NOMO-1 (cell line): ENCODE measurements at regions not wholly inside any gene's neighbourhood (a gene's known extent, or its start where the extent isn't known, plus 50 kb on each side); places are given as distances from the start of the nearest gene placed in this dataset.
"Not testable (repeated sequence)": the region's sequence is repeated elsewhere in the genome, so short reads cannot be mapped to it uniquely, and the experiment has no call there.

Source experiments
- DNase-seq, 2 experiments: peaks; one replicate each; lab custom pipeline; 2025; ENCODE audit not compliant: unreplicated experiment in 2 of 2; lab: John Stamatoyannopoulos, UW

GRCh38 chr11:91563176-91563575 lies 661.4 kb upstream of the FAT3 start:
- no peak for DNase-seq

- no peak for DNase-seq
These were observed 664.2 kb upstream of the FAT3 start for GRCh38 chr11:91560434-91560833.

GRCh38 chr11:91538065-91538464 lies 686.6 kb upstream of the FAT3 start:
- DNase-seq = no peak

GRCh38 chr11:91536366-91536765 lies 688.3 kb upstream of the FAT3 start:
- no peak for DNase-seq

- no peak for DNase-seq
These were observed 695.7 kb upstream of the FAT3 start for GRCh38 chr11:91528965-91529364.

- DNase-seq = no peak
These were observed 697.1 kb upstream of the FAT3 start for GRCh38 chr11:91527380-91528030.

- DNase-seq = no peak
These were observed 710.9 kb upstream of the FAT3 start for GRCh38 chr11:91513734-91514133.

GRCh38 chr11:91497847-91498246 lies 726.8 kb upstream of the FAT3 start:
- no peak for DNase-seq

GRCh38 chr11:91495837-91496236 lies 728.8 kb upstream of the FAT3 start:
- DNase-seq = no peak

GRCh38 chr11:91489989-91490388 lies 734.6 kb upstream of the FAT3 start:
- DNase-seq = no peak

GRCh38 chr11:91483956-91484355 lies 740.7 kb upstream of the FAT3 start:
- DNase-seq = not testable (repeated sequence)

- DNase-seq = not testable (repeated sequence)
These were observed 742.7 kb upstream of the FAT3 start for GRCh38 chr11:91481875-91482274.

- no peak for DNase-seq
These were observed 754.0 kb upstream of the FAT3 start for GRCh38 chr11:91470656-91471055.

- DNase-seq = no peak
These were observed 764.8 kb upstream of the FAT3 start for GRCh38 chr11:91459840-91460239.

GRCh38 chr11:91446267-91446666 lies 778.4 kb upstream of the FAT3 start:
- DNase-seq = no peak

GRCh38 chr11:91435694-91436395 lies 788.8 kb upstream of the FAT3 start:
- no peak for DNase-seq

GRCh38 chr11:91433284-91434010 lies 791.2 kb upstream of the FAT3 start:
- no peak for DNase-seq

GRCh38 chr11:91421641-91422040 lies 803.0 kb upstream of the FAT3 start:
- no peak for DNase-seq

- DNase-seq = no peak
These were observed 816.8 kb upstream of the FAT3 start for GRCh38 chr11:91407842-91408241.

GRCh38 chr11:91406009-91406408 lies 818.6 kb upstream of the FAT3 start:
- no peak for DNase-seq

GRCh38 chr11:91404344-91404743 lies 820.3 kb upstream of the FAT3 start:
- DNase-seq = no peak

- no peak for DNase-seq
These were observed 827.5 kb upstream of the FAT3 start for GRCh38 chr11:91397134-91397468.
